CD4-positive, alpha-beta T cell treated with Interleukin-4 for 4 hours (primary cell): ENCODE measurements at regions not wholly inside any gene's neighbourhood (a gene's known extent, or its start where the extent isn't known, plus 50 kb on each side); places are given as distances from the start of the nearest gene placed in this dataset.
"Not testable (repeated sequence)": the region's sequence is repeated elsewhere in the genome, so short reads cannot be mapped to it uniquely, and the experiment has no call there.

ENCODE experiments used
- DNase-seq: peaks from one replicate; pipeline ENCODE4 v3.0.0-alpha.2; 2020

DNA sequence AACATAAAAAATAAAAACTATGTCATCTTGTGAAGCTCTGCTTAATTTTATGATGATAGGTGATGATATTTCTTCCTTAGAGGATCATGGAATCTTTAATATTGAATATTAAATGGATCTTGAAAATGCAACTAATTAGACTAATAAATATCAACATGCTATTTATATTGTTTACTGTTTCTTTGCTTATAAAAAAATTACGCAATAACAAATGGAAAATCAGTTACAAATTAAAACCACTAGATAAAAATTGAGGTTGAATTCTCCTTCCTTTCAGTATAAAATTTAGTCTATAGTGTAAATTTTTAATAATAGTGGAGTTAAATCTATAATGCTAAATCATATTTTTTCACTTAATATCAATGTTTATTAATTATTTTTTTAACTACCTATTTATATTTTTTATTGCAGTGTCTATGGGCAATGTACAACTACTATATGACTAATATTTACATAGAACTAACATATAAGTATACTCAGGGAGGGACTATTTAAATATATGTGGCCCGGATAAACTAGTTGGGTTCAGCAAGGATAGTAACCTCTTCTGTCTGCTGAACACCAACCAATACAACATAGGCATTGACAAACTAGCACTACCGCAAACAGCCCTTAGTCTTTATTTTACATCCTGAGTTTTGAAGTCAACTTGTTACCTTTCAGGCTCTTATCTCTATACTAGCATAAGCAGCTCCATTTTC lies 628.0 kb downstream of the EFNB2 start:
- no peak for DNase-seq

DNA sequence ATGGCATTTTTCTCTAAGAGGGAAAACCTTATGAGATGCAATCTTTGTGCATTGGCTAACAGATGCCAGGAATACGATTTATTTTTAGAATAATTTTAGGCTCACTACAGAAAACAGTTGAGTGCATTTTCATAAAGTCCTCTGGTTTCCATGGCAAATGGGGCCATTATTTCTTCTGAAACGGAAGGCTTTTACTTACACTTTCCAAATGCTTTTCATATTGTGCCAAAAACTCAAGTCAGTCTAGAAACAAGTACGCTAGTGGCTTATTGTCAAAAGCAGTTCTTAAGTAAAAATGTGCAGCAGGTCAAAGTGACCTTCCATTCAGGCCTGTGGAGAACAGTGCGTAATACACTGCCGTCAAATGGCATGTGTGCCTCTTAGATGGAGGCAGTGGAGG lies 628.7 kb downstream of the EFNB2 start:
- DNase-seq: no peak

DNA sequence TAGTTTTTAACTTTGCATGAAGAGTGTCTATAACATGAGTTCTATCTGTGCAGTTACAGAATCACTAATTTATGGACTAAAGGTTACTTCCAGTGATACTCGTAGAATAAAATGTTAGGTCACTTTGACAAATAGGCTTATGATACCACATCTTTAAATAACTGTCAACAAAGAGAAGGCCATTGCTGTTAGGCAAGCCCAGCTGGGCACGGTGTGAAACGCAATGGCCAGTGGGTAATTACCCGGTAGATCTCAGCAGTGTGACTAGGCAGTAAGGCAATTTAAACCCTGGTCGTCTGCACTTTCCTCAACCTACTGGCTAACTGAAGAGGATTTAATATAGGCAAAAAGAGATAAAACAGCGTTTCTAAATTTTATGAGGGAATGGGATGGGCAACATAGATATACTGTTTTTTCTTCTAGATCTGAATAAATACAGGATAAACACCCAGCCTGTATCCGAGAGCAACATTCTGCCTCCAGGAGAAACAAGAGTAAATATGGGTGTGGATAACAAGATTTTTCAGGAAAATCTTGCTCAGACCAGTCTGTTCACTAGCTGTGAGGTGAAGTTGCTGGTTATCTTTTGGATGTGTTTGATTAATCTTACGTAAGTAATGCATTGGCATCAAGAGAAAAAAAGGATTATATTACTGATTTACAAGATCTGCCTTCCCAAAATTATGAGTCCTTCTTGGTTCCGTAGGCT lies 631.3 kb downstream of the EFNB2 start:
- DNase-seq: no peak

DNA sequence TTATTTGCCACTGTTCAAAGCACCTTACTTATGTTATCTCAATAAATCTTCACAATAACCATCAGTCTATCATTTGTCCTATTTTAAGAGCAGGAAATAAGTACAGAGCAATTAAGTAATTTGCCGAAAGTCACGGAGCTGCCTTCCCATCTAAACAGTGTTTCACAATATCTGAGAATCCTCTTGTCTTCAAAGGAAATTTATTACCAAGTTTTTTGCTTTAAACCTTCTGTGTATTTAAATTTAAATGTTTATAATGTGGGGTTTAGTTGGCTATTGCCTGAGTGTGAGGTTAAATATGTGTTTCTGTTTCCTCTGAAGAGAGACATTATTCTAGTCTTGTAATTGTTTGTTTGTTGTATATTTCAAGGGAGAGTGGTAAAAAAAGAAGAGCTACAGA lies 633.1 kb downstream of the EFNB2 start:
- no peak for DNase-seq

- DNase-seq: no peak
Measured at GRCh38 chr13:105897575-105897974, 637.9 kb downstream of the EFNB2 start.

DNA sequence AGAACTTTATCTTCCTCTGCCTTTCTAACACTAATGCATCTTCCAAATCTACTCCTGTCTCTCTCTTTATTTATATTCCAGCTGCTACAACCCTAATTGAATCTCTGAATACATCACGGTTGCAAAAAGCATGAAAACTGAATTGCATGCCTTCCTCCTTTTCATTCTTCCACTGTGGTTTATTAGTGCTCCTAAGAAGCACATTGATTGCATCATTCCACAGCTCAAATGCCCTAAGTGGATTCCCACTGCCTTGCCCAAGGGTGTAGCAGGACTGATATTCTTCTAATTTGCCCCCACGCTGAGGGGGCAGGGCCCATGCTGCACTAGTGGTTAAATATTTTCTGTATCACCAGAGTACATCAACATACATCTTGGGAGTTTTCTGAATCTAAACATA lies 640.8 kb downstream of the EFNB2 start:
- DNase-seq: no peak

- DNase-seq: no peak
Measured at GRCh38 chr13:105890509-105890908, 645.0 kb downstream of the EFNB2 start.

GRCh38 chr13:105878119-105878700 lies 657.3 kb downstream of the EFNB2 start:
- DNase-seq: no peak

GRCh38 chr13:105874814-105875213 lies 660.6 kb downstream of the EFNB2 start:
- DNase-seq: no peak

GRCh38 chr13:105871768-105872167 lies 663.7 kb downstream of the EFNB2 start:
- DNase-seq: no peak

DNA sequence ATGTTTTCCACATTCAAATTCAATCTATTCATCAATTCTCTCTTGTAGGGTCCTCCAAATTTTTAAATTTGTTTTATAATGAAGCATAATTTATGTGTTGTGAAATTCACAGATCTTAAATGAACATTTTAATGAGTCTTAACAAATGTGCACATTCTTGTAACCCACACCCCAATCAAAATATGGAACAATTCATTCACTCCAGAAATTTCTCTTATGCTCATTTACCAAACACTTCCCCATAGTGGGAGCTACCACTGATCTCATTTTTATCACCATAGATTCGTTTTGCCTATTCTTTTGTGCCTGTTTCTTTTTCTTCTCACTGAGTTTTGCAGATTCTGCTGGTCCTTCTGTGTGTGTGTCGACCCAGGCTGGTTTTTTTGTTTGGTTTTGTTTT lies 664.1 kb downstream of the EFNB2 start:
- no peak for DNase-seq

GRCh38 chr13:105863300-105863920 lies 672.1 kb downstream of the EFNB2 start:
- no peak for DNase-seq

DNA sequence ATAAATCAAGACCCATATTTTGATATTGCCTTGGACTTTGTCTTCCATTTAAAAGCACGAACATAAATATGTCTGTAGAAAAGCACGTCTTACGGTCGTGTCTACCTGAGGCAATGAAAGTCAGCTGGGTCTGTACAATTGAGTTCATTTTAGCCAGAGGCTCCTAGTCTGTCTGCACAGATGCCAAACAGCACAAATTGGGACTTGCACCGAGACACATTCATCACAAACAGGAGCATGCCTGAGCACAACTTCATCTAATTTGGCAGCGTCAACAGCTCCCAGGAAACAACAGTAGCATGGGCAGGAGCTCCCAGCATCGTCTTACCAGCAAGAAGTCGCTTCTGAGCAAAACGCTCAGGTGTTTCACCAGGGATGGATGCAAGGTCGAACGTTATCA lies 687.0 kb downstream of the EFNB2 start:
- no peak for DNase-seq

- DNase-seq: no peak
Measured at GRCh38 chr13:105847527-105848291, 687.8 kb downstream of the EFNB2 start.

DNA sequence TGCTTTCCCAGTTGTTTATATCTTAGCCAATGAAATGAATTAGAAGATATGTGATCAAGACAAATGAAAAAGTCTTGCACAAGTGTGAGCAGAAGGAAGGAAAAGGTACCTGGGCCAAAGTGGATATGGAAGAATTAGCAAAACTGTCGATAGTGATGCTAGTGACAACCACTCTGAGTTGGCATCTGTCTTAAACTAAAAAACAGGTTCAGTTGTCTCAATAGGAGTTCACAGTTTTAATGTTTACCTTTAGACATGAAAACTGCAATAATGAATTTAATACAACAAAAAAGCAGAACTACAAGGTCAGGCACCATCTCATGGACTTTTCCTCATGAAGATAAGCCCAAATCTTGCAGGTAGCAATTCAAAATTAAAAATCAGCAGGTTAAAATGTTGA lies 688.5 kb downstream of the EFNB2 start:
- DNase-seq: no peak

GRCh38 chr13:105841286-105841685 lies 694.2 kb downstream of the EFNB2 start:
- no peak for DNase-seq

DNA sequence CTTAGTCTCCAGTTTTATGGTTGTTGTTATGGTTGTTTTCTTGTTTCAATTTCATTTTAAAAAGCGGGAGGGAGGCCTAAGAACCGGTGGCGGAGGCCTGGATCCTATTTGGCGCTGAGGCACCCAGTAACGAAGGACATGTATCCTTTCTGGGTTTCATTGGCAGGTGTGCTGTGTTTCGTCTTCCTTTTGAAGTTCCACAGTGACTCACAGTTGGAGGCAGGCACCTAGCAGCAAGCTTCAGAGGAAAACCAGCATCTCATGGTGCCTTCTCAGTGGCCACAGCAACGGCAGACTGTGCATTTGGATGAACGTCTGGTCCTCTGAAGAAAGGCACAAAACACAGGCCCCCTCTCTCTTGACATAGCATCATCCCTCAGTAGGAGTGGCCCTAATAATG lies 697.2 kb downstream of the EFNB2 start:
- DNase-seq: no peak

GRCh38 chr13:105837295-105837694 lies 698.2 kb downstream of the EFNB2 start:
- not testable (repeated sequence) for DNase-seq

GRCh38 chr13:105830821-105831220 lies 704.6 kb downstream of the EFNB2 start:
- DNase-seq: no peak

- no peak for DNase-seq
Measured at GRCh38 chr13:105827111-105827809, 708.2 kb downstream of the EFNB2 start.

GRCh38 chr13:105825071-105825470 lies 710.4 kb downstream of the EFNB2 start:
- DNase-seq: no peak

DNA sequence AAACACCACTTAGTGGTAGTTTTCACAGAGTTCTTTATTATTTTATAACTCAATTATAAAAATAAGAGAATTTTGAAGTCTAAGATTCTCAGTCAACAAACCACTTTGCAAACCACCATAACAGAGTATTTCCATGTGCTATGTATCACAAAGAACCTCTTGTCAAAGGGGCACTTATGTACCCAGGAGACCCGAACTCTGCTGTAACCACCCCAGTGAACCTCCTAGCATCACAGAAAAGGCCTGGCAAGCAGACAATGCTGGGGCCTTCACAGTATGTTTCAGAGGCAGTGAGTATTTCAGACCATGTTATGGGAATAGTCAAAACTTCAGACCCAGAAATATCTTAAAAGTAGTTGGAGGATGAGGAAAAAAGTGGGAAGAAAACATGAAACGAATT lies 714.1 kb downstream of the EFNB2 start:
- DNase-seq: no peak
